ENCODE measurements at regions not wholly inside any gene's neighbourhood (a gene's known extent, or its start where the extent isn't known, plus 50 kb on each side); places are given as distances from the start of the nearest gene placed in this dataset.

- no peak for DNase-seq (ENCODE audit: low read depth in 2 of 3, low spot score in 2 of 3)
These were observed 647.8 kb upstream of the KLHL29 start for GRCh38 chr2:22737144-22737543.

DNA sequence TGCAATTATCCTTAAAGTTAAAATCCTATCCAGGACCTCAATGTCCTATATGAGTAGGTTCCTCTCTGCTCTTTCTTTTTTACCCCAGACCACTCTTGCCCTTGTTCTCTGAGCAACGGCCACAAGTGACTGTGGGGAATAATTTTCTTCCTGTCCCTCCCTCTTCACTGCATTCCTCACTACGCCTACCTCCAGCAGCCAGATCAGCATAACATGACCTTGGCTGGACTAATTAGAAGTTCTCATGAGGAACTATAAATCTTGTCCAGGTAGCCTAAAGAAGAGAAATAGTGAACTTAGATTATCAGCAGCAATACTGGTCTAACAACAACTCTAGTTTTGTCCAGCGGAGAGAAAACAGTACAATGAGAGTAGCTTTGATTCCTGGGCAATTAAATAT is 643.8 kb upstream of the KLHL29 start:
- DNase-seq (ENCODE audit: low read depth in 2 of 3, low spot score in 2 of 3): no peak

DNA sequence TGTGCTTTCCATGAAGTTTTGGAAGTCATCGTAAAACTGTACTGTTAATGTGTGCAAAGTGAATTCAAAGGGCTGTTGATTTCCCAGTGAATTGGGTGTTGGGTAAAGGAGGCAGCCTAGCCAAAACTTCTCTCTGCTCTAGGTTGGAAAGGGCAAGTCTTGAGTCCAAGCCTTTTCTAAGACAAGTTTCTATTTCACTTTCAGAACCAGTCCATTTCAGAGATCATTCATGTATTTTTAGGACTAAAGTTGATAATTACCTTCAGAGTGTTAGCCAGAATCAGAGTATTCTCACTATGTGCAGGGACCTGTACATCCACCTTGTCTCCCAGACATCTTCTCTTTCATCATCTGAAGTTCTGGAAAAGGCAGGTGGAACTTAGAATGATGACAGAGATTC is 636.1 kb upstream of the KLHL29 start:
- DNase-seq (ENCODE audit: low read depth in 2 of 3, low spot score in 2 of 3): no peak

DNA sequence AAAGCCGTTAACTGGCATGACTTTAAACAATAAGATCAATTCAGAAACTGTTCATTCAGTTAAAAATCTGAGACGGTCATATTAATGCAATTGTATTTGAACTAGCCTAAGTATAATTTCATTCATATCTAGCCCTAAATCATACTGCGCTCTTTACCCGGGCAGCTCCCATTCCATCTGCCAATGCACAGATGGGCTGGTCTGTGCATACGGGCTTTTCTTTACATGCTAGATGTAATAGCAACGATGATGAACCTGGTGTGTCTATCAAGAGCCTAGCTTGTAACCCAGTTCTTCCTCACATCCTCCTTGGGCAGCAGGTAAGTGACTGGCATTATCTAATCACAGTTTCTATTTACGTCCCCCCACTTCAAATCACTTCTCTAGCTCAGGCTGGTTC is 631.5 kb upstream of the KLHL29 start:
- no peak for DNase-seq (ENCODE audit: low read depth in 2 of 3, low spot score in 2 of 3)

GRCh38 chr2:22756276-22757043 is 628.5 kb upstream of the KLHL29 start:
- DNase-seq (ENCODE audit: low read depth in 2 of 3, low spot score in 2 of 3): no peak

DNA sequence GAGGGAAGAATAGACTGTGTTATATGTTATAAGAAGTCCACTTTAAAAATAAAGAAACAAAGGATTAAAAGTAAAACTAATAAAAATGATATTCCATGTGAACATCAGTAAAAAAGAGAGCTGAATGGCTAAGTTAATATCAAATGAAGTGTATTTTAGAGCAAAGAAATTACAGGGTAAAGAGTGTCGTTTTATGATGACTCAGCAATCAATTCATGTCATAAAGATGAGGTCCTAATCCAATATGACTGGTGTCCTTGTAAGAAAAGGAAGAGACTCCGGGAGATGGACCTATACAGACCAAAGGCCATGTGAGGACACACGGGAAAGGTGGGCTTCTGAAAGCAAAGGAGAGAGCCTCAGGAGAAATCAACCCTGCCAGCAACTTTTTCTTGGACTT is 615.5 kb upstream of the KLHL29 start:
- no peak for DNase-seq (ENCODE audit: low read depth in 2 of 3, low spot score in 2 of 3)

DNA sequence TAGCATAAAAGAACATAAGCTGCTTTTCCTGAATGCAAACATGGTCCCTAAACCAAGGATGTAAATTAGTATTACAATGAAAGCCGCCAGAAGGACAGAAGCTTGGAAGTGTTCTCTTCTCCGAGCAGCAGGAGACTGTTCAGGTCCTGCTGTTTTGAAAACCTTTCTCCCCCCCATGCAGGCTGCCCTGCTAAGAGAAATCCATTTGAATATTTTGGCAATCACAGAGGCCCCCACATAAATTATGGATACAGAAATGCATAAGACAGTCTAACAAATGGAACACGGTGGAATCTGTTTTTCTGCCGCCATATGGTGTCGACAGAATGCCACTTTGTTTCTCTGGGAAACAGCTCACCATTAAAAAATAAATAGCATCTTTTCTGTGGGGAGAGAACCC is 600.4 kb upstream of the KLHL29 start:
- DNase-seq (ENCODE audit: low read depth in 2 of 3, low spot score in 2 of 3): no peak

GRCh38 chr2:22786817-22787216 is 598.2 kb upstream of the KLHL29 start:
- DNase-seq (ENCODE audit: low read depth in 2 of 3, low spot score in 2 of 3): no peak

- no peak for DNase-seq (ENCODE audit: low read depth in 2 of 3, low spot score in 2 of 3)
These were observed 597.2 kb upstream of the KLHL29 start for GRCh38 chr2:22787745-22788144.

DNA sequence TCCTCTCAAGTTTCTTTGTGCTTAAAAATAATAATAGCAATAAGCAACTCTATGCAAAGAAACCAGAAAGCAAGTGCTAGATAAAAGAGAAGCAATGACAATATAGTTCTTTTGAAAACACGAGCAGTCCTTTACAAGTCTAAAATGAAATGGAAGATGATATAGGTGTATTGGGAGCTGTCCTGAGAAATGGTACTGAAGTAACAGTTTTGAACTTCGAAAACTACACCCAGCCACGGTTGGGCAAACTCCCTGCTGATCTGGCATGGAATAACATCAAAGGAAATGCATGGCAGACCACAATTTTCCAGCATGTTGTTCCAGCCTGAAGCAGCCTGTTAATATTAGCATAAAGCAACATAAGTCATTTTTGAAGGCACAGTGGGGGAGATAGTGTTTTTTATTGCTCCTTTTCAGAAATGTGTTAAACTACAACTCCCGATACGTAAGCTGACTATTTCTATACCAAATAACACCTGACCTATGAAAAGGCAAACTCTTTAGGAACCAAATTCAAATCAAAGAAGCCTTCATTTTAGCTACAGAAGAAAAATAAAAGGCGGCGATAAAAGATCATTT is 596.1 kb upstream of the KLHL29 start:
- DNase-seq (ENCODE audit: low read depth in 2 of 3, low spot score in 2 of 3): no peak

GRCh38 chr2:22795287-22795866 is 589.6 kb upstream of the KLHL29 start:
- no peak for DNase-seq (ENCODE audit: low read depth in 2 of 3, low spot score in 2 of 3)

- DNase-seq (ENCODE audit: low read depth in 2 of 3, low spot score in 2 of 3): no peak
These were observed 586.6 kb upstream of the KLHL29 start for GRCh38 chr2:22798386-22798785.

- DNase-seq (ENCODE audit: low read depth in 2 of 3, low spot score in 2 of 3): no peak
These were observed 584.6 kb upstream of the KLHL29 start for GRCh38 chr2:22800412-22800811.

- DNase-seq (ENCODE audit: low read depth in 2 of 3, low spot score in 2 of 3): no peak
These were observed 583.9 kb upstream of the KLHL29 start for GRCh38 chr2:22801071-22801470.

DNA sequence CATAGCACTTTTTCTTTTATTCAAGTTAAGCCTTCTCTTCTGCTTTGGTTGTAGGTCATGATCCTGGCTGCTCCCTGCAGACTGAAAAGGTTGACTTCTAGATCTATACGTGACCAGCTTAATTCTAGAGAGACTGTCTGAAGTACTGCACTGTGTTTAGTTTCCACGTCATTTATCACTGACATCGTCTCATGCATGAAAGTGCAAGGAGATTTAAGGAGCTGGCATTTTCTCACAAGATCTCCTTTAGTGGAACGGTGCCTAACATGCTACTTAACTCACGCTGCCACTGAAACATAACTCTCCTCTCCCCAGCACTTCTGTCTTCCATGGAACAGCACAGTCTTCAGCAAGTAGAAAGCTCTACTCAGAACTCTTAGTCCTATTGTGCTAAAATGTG is 583.0 kb upstream of the KLHL29 start:
- no peak for DNase-seq (ENCODE audit: low read depth in 2 of 3, low spot score in 2 of 3)

GRCh38 chr2:22807872-22808271 is 577.1 kb upstream of the KLHL29 start:
- no peak for DNase-seq (ENCODE audit: low read depth in 2 of 3, low spot score in 2 of 3)

DNA sequence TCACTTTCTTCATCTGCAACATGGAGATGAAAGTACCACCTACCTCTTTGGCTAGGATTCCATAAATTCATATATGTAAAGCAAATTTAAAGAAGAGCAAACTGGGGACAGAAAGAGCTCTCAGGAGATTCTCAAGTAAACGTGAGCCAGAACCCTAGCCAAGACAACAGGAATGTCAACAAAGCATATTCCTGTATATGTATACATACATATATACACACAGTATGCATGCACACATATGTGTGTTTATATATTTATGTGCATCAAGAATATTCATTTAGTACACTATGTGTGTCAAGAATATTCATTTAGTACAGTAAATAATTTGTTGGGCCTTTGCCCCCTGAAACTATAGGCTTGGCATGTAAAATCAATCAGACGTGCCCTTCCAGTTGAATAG is 574.4 kb upstream of the KLHL29 start:
- no peak for DNase-seq (ENCODE audit: low read depth in 2 of 3, low spot score in 2 of 3)

- DNase-seq (ENCODE audit: low read depth in 2 of 3, low spot score in 2 of 3): no peak
These were observed 572.8 kb upstream of the KLHL29 start for GRCh38 chr2:22812065-22812680.

- DNase-seq (ENCODE audit: low read depth in 2 of 3, low spot score in 2 of 3): no peak
These were observed 567.8 kb upstream of the KLHL29 start for GRCh38 chr2:22817197-22817596.

- no peak for DNase-seq (ENCODE audit: low read depth in 2 of 3, low spot score in 2 of 3)
These were observed 563.5 kb upstream of the KLHL29 start for GRCh38 chr2:22821458-22821857.

DNA sequence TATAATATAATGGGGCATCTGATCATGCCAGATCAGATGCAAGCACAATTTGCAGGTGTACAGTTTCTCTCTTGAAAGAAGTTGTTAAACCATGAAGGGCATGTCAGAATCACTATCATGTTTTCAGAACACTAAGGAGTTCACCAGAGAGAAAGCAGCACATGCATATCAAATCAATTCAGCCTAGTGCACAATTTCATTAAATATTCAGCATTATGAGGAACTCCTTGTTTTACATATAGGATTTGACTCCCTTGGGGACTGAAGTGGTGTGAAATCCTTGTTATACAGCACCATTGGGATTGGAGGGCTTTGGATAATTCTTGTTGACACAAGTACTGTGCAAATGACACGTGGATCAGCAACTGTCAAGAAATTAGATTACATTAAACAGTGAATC is 562.1 kb upstream of the KLHL29 start:
- DNase-seq (ENCODE audit: low read depth in 2 of 3, low spot score in 2 of 3): no peak

GRCh38 chr2:22824618-22825017 is 560.4 kb upstream of the KLHL29 start:
- no peak for DNase-seq (ENCODE audit: low read depth in 2 of 3, low spot score in 2 of 3)

Data from hematopoietic multipotent progenitor cell (in vitro differentiated cells).